ENCODE measurements at regions not wholly inside any gene's neighbourhood (a gene's known extent, or its start where the extent isn't known, plus 50 kb on each side); places are given as distances from the start of the nearest gene placed in this dataset.

- no peak for TF ChIP-seq CTCF (IDR thresholded peaks at IDR 0.05; ENCODE audit: low read depth, low read length)
- TF ChIP-seq POLR2A (IDR thresholded peaks at IDR 0.05; ENCODE audit: extremely low read depth, insufficient read length), result no peak
- no peak for TF ChIP-seq MYC (IDR thresholded peaks at IDR 0.05; ENCODE audit: low read depth, low read length)
Observed at GRCh38 chr13:86426437-86426836, 627.2 kb upstream of the SLITRK6 start.
